Stimulated activated memory B cell treated with anti-CD40 and anti-IgM and Interleukin-4, amounts not matched to agents 10 μg/mL and 1 μg/mL and 100 μg/mL, for 72 hours (primary cell): ENCODE measurements at regions not wholly inside any gene's neighbourhood (a gene's known extent, or its start where the extent isn't known, plus 50 kb on each side); places are given as distances from the start of the nearest gene placed in this dataset.
"Not testable (repeated sequence)": the region's sequence is repeated elsewhere in the genome, so short reads cannot be mapped to it uniquely, and the experiment has no call there.

Source experiments
- ATAC-seq: fragments of 150-1000 bp; cut with Tn5 transposase; 2 replicates; pipeline ENCODE4 v1.10.0; 2021
- H3K27ac Mint-ChIP-seq: one replicate; pipeline ENCODE4 v1.8.0; 2022; ENCODE audit warnings: mild to moderate bottlenecking, mixed read lengths
- H3K27me3 Mint-ChIP-seq: one replicate; pipeline ENCODE4 v1.8.0; 2022; ENCODE audit warnings: mixed read lengths
- H3K36me3 Mint-ChIP-seq: one replicate; pipeline ENCODE4 v1.8.0; 2022; ENCODE audit warnings: mixed read lengths
- H3K4me1 Mint-ChIP-seq: one replicate; pipeline ENCODE4 v1.8.0; 2022; ENCODE audit warnings: mixed read lengths
- H3K4me3 Mint-ChIP-seq: one replicate; pipeline ENCODE4 v1.8.0; 2022; ENCODE audit warnings: mild to moderate bottlenecking, moderate library complexity, mixed read lengths
- H3K9me3 Mint-ChIP-seq: one replicate; pipeline ENCODE4 v1.8.0; 2022; ENCODE audit warnings: mixed read lengths

DNA sequence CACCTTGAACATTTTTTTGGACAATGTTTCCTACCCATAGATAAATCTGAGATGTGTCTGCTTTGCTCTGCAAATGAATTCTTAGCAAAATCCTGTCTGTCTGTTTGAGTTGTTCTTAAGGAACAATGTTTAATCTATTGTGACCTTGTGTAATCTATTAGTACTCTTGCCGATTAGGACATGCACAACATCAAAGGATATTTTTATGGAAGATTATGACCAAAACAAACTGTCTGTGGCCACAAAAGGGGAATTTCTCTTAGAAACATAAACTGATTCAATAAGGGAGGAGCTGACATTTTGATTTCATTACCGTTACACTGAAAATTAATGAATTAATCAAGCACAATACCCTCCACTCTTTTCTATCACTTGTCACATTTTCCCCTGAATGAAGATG lies 323.0 kb upstream of the PRR16 start:
- Mint-ChIP-seq H3K27me3 (no peaks in the 10 kb centered on the region), H3K4me1 (no peaks in the 10 kb centered on the region), H3K9me3 (peaks cover 4% of the 10 kb centered on the region), H3K36me3 (no peaks in the 10 kb centered on the region), H3K4me3 (no peak overlapping the region), H3K27ac (no peak overlapping the region)
- no peak for ATAC-seq

DNA sequence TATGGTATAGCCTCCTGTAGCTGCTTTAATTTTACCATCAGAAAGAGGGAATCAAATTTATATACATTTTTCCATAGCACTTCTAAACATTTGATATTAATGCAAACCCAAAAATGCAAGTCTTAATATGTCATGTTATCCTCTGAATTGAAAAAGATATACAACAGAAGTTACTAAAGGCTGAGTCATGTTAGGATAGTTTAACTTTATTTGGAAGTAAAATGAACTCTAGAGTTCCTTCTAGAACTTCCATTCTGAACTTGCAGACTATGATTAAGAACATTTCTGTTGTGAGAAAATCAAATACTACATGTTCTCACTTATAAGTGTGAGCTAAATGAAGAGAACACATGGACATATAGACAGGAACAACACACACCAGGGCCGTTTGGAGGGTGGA lies 317.3 kb upstream of the PRR16 start:
- H3K4me1 Mint-ChIP-seq, result no peaks in the 10 kb centered on the region

DNA sequence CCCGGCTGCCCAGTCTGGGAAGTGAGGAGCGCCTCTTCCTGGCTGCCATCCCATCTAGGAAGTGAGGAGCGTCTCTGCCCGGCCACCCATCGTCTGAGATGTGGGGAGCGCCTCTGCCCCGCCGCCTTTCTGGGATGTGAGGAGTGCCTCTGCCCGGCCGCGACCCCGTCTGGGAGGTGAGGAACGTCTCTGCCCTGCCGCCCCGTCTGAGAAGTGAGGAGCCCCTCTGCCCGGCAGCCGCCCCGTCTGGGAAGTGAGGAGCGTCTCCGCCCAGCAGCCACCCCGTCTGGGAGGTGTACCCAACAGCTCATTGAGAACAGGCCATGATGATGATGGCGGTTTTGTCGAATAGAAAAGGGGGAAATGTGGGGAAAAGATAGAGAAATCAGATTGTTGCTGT lies 316.2 kb upstream of the PRR16 start:
- not testable (repeated sequence) for ATAC-seq, H3K4me3 Mint-ChIP-seq, H3K36me3 Mint-ChIP-seq, H3K27me3 Mint-ChIP-seq, H3K27ac Mint-ChIP-seq, H3K9me3 Mint-ChIP-seq, H3K4me1 Mint-ChIP-seq

More for the DNA sequence above, 317.3 kb upstream of the PRR16 start:
- H3K4me3 Mint-ChIP-seq, result no peak overlapping the region
- H3K9me3 Mint-ChIP-seq, result peaks cover 9% of the 10 kb centered on the region
- H3K27me3 Mint-ChIP-seq, result no peaks in the 10 kb centered on the region
- no peak for ATAC-seq
- H3K36me3 Mint-ChIP-seq, result no peaks in the 10 kb centered on the region
- no peak overlapping the region for H3K27ac Mint-ChIP-seq

- ATAC-seq, result no peak
- Mint-ChIP-seq H3K4me1 (no peaks in the 10 kb centered on the region), H3K27me3 (no peaks in the 10 kb centered on the region)
These were observed 313.3 kb upstream of the PRR16 start for GRCh38 chr5:120150770-120151169.

GRCh38 chr5:120151181-120151580 lies 312.9 kb upstream of the PRR16 start:
- ATAC-seq, result no peak
- peaks cover 5% of the 10 kb centered on the region for H3K9me3 Mint-ChIP-seq
- H3K27ac Mint-ChIP-seq, result no peak overlapping the region
- H3K4me1 Mint-ChIP-seq, result no peaks in the 10 kb centered on the region
- H3K4me3 Mint-ChIP-seq, result no peak overlapping the region
- no peaks in the 10 kb centered on the region for H3K36me3 Mint-ChIP-seq
- no peaks in the 10 kb centered on the region for H3K27me3 Mint-ChIP-seq

More at GRCh38 chr5:120150770-120151169, 313.3 kb upstream of the PRR16 start:
- Mint-ChIP-seq H3K9me3 (peaks cover 9% of the 10 kb centered on the region), H3K36me3 (no peaks in the 10 kb centered on the region), H3K4me3 (no peak overlapping the region), H3K27ac (no peak overlapping the region)

- no peaks in the 10 kb centered on the region for H3K36me3 Mint-ChIP-seq
- no peaks in the 10 kb centered on the region for H3K27me3 Mint-ChIP-seq
- no peaks in the 10 kb centered on the region for H3K4me1 Mint-ChIP-seq
- no peak overlapping the region for H3K27ac Mint-ChIP-seq
- H3K9me3 Mint-ChIP-seq, result peaks cover 3% of the 10 kb centered on the region
- ATAC-seq, result no peak
- H3K4me3 Mint-ChIP-seq, result no peak overlapping the region
These were observed 312.3 kb upstream of the PRR16 start for GRCh38 chr5:120151825-120152224.

DNA sequence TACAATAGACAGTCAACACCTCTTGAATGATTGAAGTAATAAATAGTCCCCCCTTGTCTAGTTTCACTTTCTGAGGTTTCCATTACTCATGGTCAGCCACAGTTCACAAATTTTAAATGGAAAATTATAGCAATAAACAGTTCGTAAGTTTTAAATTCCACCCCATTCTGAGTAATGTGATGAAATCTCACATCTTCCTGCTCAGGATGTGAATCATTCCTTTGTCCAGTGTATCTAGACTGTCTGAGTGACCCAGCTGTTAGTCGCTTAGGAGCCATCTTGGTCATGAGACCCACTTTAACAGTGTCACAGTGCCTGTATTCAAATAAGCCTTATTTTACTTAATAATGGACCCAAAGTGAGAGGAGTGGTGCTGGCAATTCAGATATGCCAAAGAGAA lies 311.6 kb upstream of the PRR16 start:
- H3K27ac Mint-ChIP-seq, result no peak overlapping the region
- no peak for ATAC-seq
- no peak overlapping the region for H3K4me3 Mint-ChIP-seq
- H3K36me3 Mint-ChIP-seq, result no peaks in the 10 kb centered on the region
- H3K27me3 Mint-ChIP-seq, result no peaks in the 10 kb centered on the region
- no peaks in the 10 kb centered on the region for H3K4me1 Mint-ChIP-seq
- H3K9me3 Mint-ChIP-seq, result no peaks in the 10 kb centered on the region

DNA sequence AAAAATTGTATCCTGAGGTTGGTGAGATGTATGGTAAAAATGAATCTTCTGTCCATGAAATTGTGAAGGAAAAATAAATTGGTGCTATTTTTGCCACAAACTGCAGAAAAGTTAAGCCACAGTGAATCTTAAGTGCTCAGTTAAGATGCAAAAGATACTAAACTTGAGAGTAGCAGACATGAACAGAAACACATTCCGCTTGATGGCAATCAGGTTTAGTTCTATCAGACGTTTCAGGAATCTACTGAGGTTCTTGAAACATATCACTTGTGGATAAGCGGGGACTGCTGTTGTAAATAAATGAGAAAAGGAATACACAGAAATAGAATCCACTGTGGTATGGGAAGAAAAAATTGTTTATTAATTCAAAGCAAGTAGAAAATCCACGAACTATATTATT lies 311.2 kb upstream of the PRR16 start:
- Mint-ChIP-seq H3K27me3 (no peaks in the 10 kb centered on the region), H3K4me3 (no peak overlapping the region), H3K9me3 (no peaks in the 10 kb centered on the region), H3K4me1 (no peaks in the 10 kb centered on the region), H3K36me3 (no peaks in the 10 kb centered on the region), H3K27ac (no peak overlapping the region)
- ATAC-seq, result no peak

GRCh38 chr5:120153551-120153950 lies 310.5 kb upstream of the PRR16 start:
- Mint-ChIP-seq H3K27ac (no peak overlapping the region), H3K4me1 (no peaks in the 10 kb centered on the region), H3K9me3 (no peaks in the 10 kb centered on the region), H3K4me3 (no peak overlapping the region), H3K27me3 (no peaks in the 10 kb centered on the region), H3K36me3 (no peaks in the 10 kb centered on the region)
- no peak for ATAC-seq

DNA sequence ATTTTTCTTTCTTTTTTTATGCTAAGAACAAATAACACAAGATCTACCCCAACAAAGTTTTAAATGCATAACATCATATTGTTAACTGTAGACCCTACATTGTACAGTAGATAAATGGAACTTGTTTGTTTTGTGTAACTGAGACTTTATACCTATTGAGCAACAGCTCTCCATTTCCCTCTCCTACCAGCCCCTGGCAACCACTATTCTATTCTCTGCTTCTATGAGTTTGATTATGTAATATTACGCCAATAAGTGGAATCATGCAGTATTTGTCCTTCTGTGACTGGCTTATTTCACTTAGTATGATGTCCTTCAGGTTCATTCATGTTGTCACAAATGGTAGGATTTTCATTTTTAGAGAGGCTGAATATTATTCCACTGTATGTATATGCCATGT lies 308.2 kb upstream of the PRR16 start:
- no peaks in the 10 kb centered on the region for H3K36me3 Mint-ChIP-seq
- no peak overlapping the region for H3K27ac Mint-ChIP-seq
- no peaks in the 10 kb centered on the region for H3K4me1 Mint-ChIP-seq

DNA sequence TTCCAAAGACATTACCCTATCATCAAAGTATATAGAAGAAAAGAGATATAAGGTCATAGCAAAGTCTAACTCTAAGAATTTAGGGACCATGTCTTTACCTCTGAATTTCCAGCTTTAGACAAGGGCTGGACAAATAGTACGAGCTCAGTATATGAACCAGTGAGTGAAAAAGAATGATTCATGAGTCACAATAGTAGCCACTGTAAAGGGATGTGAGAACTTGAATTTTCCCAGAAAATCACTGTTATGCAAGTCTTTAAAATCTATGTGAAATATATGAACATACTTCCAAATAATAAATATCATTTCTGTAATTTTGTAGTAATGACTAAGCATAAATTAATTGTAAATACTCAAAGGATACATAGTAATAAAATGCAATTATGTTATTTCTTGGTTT lies 305.9 kb upstream of the PRR16 start:
- no peaks in the 10 kb centered on the region for H3K9me3 Mint-ChIP-seq
- H3K27ac Mint-ChIP-seq, result no peak overlapping the region
- no peak for ATAC-seq
- no peaks in the 10 kb centered on the region for H3K4me1 Mint-ChIP-seq
- no peak overlapping the region for H3K4me3 Mint-ChIP-seq
- H3K27me3 Mint-ChIP-seq, result no peaks in the 10 kb centered on the region
- H3K36me3 Mint-ChIP-seq, result no peaks in the 10 kb centered on the region

More for the DNA sequence above, 308.2 kb upstream of the PRR16 start:
- H3K4me3 Mint-ChIP-seq, result no peak overlapping the region
- no peaks in the 10 kb centered on the region for H3K9me3 Mint-ChIP-seq
- H3K27me3 Mint-ChIP-seq, result no peaks in the 10 kb centered on the region
- ATAC-seq, result no peak

DNA sequence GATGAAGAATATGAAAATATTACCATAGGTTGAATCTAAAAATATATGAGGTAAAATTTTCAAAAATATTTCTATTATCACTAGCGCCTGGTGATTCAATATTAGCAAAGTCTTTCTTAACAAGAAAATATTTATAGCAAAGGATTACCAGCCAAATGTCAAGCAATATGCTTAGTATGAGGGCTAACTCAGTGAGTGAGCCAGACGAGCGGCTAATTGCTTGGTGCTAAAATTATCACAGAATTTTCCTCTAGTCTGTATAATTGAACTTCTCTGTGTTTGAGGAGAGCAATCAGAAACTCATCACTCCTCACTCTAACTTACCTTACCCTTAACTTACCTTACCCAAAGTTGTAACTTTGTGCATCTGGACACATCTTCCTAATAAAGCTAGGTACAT lies 304.9 kb upstream of the PRR16 start:
- no peak overlapping the region for H3K27ac Mint-ChIP-seq
- no peaks in the 10 kb centered on the region for H3K9me3 Mint-ChIP-seq
- no peak for ATAC-seq
- no peaks in the 10 kb centered on the region for H3K36me3 Mint-ChIP-seq
- H3K4me3 Mint-ChIP-seq, result no peak overlapping the region
- H3K27me3 Mint-ChIP-seq, result no peaks in the 10 kb centered on the region
- H3K4me1 Mint-ChIP-seq, result no peaks in the 10 kb centered on the region

DNA sequence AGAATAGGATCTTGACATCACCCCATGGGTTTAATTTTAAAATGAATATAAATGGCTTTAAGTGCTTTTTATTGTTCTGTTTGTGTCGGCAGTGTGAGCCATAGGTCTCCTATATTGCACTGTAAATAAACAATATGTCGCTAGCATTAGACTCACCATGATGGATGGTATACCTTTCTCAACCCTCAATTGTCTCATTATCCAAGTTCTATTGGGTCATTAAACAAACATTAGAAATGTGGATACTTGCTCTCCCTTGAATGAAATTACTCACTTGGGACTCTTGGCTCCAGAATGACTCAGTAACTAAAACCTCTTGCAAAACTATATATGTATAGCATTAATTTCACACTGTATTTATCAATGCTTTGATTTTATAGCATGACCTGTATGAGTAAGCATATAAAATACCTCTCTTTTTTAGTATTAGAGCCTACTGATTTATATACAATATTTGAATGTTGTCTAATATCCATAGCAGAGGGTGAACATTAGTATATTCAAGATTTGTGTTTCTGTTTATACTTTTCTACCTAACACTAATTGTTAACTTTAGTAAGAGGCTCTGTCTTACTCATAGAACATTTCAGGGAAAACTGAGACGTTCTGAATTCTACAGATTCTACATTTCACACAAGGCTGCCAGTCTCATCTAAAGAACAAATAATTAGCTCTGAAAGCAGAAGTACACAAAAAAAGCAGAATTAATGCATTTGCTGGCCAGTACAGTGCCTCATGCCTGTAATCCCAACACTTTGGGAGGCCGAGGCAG lies 303.8 kb upstream of the PRR16 start:
- Mint-ChIP-seq H3K27ac (no peak overlapping the region), H3K4me1 (no peaks in the 10 kb centered on the region), H3K9me3 (no peaks in the 10 kb centered on the region), H3K27me3 (no peaks in the 10 kb centered on the region), H3K36me3 (no peaks in the 10 kb centered on the region), H3K4me3 (no peak overlapping the region)
- ATAC-seq, result no peak

GRCh38 chr5:120162321-120162720 lies 301.8 kb upstream of the PRR16 start:
- H3K9me3 Mint-ChIP-seq, result no peaks in the 10 kb centered on the region
- H3K27me3 Mint-ChIP-seq, result no peaks in the 10 kb centered on the region
- H3K36me3 Mint-ChIP-seq, result no peaks in the 10 kb centered on the region
- no peak overlapping the region for H3K4me3 Mint-ChIP-seq
- H3K4me1 Mint-ChIP-seq, result no peaks in the 10 kb centered on the region
- no peak for ATAC-seq
- H3K27ac Mint-ChIP-seq, result no peak overlapping the region

DNA sequence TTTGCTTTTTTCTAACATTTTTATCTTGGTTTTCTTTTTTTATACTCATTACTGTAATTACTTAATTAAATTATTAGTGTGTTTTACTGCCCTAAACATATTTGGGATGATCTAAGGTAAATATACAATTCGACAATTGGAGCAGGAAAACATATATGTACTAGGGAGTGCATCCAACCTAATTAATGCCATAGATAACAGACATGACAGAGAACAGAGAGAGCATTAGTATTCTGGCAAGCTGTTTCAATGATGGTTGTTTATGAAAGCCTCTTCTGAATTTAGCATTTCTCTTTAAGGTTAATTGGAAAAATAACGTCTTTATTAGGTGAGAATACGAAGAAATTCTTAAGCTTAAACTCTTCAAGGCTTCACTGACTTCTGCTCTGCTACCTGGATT lies 300.1 kb upstream of the PRR16 start:
- Mint-ChIP-seq H3K4me3 (no peak overlapping the region), H3K4me1 (no peaks in the 10 kb centered on the region), H3K27ac (no peak overlapping the region), H3K36me3 (no peaks in the 10 kb centered on the region), H3K27me3 (no peaks in the 10 kb centered on the region), H3K9me3 (no peaks in the 10 kb centered on the region)
- no peak for ATAC-seq

DNA sequence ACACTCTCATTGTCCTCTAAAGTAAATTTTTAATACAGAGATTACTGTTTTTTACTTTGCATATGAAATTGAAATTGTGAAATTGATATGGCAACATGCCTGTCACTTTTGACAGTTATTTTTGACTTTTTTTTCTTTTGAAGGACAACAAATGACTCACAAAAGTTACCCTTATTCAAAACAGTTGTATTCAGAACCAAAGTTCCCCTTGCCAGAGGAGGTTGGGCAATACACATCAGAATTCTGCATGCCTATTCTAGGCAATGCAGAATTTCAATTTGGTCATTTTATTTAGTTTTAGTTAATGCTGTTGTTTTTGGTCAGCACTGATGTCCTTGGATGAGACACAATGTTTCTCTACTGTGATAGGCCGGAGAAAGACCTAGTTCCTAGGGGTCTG lies 299.1 kb upstream of the PRR16 start:
- H3K27ac Mint-ChIP-seq, result no peak overlapping the region
- H3K4me3 Mint-ChIP-seq, result no peak overlapping the region
- H3K27me3 Mint-ChIP-seq, result no peaks in the 10 kb centered on the region
- ATAC-seq, result no peak
- no peaks in the 10 kb centered on the region for H3K36me3 Mint-ChIP-seq
- H3K9me3 Mint-ChIP-seq, result no peaks in the 10 kb centered on the region
- no peaks in the 10 kb centered on the region for H3K4me1 Mint-ChIP-seq

- Mint-ChIP-seq H3K4me1 (no peaks in the 10 kb centered on the region), H3K4me3 (no peak overlapping the region), H3K36me3 (no peaks in the 10 kb centered on the region), H3K9me3 (no peaks in the 10 kb centered on the region), H3K27ac (no peak overlapping the region), H3K27me3 (no peaks in the 10 kb centered on the region)
- ATAC-seq, result peak; percentile 57
These were observed 291.0 kb upstream of the PRR16 start for GRCh38 chr5:120173125-120173524.
